HG02798 (cell line): ENCODE measurements at regions not wholly inside any gene's neighbourhood (a gene's known extent, or its start where the extent isn't known, plus 50 kb on each side); places are given as distances from the start of the nearest gene placed in this dataset.

Source experiments
- ATAC-seq: cut with Tn5 transposase; IDR thresholded peaks from one replicate; pipeline ENCODE4 v1.9.1; 2021; ENCODE audit warnings: mild to moderate bottlenecking; ENCODE audit not compliant: unreplicated experiment, poor library complexity

DNA sequence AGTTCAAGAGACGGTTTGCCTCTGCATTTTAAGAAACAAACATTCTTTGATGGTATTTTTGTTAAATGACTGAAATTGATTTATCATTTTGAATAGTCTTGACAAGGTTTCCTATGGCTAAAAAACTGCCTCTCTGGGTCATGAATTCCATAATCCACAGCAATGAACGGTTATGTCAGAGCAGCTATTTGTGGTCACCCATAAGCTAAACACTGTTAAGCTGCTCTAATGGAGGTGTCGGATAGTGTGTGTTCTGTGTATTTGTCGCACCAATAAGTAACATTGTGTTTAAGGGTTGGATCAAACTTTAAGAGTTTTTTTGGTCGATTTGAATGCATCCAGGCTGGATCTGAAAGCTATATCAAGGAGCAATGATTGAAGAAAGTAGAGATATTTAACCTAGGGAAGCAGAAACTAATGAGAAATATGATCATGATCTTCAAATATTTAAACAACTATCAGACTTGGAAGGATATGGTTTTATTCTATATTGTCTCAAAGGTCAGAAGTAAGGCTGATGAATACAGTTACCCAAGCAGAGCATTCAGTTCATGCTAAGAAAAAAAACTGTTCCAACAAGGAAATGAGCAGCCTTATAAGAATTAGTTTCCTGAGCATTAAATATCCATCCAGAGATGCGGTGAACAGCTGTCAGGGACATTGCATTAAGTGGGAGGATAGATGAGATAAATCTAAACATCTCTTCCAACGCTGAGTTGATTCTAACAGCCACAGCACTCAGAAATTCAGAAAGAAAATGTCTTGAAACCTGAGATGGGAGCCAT is 232.3 kb upstream of the RPS6KA3 start:
- no peak for ATAC-seq

DNA sequence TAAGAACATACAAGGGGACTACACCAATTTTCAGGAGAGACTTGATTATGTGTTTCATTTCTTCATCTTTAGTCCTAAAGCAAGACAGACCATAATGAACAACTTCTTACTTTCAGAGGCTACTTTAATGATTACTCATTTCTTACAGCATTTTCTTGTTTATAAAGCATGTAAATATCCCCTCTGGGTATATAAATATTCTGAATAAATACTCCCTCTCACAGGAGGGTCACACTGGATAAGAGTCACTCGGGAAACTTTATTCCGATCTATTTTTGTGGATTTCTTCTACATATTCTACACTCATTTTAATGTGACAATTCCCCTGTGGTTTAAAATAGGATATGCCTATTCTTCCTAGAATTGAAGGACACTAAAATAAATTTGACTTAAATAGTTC is 228.9 kb upstream of the RPS6KA3 start:
- ATAC-seq: no peak

DNA sequence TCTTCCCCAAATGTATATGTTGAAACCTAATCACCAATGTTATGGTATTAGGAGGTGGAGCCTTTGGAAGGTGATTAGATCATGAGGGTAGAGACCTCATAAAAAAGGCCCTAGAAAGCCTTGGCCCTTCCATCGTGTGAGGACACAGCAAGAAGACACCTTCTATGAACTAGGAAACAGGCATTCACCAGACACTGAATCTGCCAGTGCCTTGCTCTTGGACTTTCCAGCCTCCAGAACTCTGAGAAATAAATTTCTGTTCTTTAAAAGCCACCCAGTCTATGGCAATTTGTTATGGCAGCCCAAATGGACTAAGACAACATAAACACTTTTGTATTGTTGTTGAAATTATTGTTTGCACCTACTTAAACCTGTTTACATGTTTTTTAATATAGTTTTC is 221.8 kb upstream of the RPS6KA3 start:
- no peak for ATAC-seq

DNA sequence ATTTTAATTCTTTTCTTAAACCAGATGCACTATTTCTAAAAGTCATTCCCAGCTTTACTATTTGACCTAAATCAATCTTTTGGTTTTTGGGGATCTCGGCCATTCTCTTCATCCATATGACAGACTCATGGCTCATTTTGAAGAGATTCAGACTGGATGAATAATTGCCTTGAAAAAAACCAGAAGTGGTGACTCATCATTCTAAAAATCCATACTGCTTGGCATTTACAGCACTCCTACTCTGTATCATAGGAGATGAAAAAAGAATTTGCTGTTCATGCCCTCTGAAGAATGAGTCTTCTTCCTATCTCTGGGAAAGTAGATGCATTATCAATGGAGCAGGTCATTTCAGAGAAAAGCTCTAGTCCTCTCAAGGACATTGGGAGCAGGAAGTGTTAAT is 220.5 kb upstream of the RPS6KA3 start:
- no peak for ATAC-seq

DNA sequence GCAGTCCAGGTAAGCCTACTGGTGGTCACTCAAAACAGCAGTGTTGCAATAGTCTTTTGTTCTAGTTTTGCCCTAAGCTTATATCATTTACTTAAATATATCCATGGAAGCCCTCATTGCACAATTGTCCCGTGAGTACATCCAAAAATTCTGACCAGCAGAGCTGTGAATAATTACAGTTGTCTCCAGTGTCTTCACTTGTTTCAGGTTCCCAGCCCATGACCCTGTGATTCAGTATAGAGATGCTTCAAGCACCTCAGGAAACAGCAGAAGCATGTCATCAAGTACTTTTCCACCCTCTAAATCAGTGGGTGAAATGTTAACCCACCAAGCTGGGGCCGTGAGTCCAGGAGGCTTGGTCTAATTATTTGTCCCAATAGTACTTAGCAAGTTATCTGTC is 214.9 kb upstream of the RPS6KA3 start:
- no peak for ATAC-seq

DNA sequence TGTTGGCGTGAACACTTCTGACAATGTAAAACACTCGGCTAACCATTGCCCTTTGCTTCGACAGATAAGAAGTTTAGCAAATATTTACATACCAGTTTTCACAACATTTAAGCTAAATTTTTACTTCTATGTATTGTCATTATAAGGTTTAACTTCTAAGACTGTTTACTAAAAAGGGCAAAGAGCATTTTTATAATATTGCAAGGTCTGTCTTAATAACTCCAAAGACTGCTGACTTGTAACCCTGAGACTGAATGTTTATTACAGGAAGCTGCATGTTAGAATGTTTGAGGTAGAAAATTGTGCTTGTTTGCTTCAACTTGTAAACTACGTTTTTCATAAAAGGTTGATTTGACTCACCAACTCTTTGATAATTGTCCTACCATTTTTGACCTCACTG is 213.2 kb upstream of the RPS6KA3 start:
- ATAC-seq: no peak

DNA sequence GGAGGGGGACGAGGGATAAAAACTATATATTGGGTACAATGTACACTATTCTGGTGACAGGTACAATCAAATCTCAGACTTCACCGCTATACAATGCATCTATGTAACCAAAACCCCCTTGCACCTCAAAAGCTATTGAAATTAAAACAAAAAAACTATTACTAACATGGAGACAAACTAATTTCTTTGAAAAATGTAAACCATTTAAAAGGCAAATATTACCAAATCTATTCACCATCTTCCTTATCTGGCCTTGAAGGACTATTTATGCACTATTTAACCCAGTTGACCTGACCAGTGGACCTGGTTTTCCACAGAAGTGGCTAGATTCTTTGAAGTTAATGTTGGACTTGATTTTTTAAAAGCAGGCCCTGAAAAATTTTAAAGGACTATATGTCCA is 212.3 kb upstream of the RPS6KA3 start:
- ATAC-seq: no peak

DNA sequence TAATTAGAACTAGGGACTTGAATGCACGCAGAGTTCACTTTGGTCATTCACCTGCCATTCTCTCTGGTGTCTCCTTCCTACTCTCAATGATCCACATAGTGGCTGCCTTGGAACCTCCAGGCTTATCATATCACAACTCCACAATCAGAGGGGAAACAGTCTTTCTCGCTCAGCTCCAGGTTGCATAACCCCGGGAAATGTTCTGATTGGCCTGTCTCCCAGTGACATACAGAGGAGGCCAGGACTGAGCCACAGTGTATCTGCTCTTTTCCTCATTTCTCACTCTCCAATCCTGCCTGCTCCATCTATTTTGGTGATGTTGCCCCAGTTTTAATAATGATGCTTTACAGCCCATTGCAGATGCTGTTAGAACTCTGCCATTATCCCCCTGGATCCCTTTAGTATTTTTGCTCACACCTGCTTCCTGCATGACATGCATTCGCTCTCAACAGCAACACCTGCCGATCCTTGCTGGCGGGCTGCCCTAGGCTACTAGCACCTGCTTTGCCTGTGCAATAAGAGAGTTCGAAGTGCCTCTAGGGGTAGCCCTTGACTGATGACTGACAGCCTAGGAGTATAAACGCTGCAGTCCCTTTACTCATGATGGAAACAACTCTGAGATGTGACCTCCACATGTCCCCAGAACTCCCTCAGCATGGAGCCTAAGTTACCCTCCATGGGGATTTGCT is 211.3 kb upstream of the RPS6KA3 start:
- ATAC-seq: no peak

DNA sequence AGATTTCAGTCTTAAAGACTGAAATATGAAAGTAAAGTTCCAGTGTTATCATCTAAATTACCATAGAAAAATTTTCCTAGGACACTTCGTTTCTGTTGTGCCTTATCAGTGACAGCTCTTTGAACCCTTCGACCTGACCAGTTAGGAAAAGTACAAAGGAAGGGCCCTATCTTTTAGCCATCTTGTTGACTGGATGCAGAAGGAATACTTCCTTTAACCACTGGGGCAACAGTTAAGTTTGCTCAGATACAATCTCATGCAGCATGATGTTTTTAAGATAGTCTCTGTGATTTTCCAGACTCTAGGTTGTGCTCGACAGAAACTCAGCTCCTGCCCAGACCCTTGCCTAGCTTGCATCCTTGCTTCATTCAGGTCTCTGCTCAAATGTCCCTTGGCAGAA is 210.5 kb upstream of the RPS6KA3 start:
- no peak for ATAC-seq

DNA sequence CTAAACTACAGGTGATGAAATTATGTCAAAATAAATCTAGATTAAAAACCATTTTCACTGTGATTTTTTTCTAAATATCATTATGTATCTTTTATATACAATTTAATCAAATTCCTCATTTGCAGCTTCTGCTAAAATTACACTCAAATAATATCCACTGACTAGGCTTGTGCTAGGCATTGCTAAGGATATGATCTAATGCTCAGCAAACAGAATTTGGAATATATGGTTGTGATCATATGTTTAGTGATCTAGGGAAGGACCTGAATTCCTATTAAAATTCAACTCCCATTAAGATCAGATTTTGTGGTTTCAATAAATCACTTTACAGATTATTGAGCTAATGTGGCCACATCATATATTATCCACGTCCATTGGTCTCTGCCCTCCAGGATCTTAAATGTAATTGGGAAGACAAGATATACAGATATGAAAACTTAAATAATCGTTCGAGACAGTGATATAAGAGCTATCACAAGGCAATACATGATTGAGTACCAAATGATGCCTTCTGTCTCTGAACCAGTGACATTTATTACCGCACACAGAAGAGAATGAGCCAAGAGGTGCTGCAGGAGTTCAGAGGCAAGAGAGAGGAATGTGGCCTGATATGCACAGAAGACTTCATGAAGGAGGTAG is 206.0 kb upstream of the RPS6KA3 start:
- ATAC-seq: no peak

DNA sequence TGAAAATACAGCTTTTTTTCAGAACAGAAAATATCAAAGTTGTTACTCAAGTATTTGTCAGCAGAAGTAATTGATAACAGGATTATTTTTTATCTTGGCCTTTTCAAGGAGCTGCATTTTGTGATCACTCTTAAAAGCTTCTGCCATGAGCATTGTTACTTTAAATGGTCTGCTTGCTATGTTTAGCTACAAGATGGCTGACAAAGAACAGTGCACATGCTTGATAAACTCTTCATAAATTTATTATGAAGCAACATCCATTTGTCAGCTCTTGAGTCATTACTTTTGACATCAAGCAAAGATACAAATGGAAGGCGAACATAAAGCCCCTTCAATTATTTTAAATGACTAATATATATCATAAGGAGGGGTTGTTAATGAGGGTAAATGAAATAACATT is 205.4 kb upstream of the RPS6KA3 start:
- ATAC-seq: no peak

DNA sequence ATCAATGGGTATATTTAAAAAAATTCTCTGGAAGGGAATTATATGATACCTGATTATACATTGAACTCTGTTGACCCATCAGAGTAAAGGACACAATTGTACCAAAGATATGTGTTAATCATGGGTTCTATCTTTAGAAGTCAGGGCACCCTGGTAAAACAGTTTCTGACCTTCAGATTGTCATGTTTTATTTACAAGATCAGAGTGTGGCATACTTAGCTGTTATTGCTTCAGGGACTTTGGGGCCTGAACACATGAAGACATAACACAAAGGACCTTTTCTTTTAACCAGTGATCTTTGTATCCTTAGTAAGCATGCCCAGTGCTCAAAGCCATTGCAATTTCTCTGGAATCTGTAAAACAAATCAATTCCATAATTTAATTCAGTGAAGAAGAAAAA is 204.8 kb upstream of the RPS6KA3 start:
- no peak for ATAC-seq

DNA sequence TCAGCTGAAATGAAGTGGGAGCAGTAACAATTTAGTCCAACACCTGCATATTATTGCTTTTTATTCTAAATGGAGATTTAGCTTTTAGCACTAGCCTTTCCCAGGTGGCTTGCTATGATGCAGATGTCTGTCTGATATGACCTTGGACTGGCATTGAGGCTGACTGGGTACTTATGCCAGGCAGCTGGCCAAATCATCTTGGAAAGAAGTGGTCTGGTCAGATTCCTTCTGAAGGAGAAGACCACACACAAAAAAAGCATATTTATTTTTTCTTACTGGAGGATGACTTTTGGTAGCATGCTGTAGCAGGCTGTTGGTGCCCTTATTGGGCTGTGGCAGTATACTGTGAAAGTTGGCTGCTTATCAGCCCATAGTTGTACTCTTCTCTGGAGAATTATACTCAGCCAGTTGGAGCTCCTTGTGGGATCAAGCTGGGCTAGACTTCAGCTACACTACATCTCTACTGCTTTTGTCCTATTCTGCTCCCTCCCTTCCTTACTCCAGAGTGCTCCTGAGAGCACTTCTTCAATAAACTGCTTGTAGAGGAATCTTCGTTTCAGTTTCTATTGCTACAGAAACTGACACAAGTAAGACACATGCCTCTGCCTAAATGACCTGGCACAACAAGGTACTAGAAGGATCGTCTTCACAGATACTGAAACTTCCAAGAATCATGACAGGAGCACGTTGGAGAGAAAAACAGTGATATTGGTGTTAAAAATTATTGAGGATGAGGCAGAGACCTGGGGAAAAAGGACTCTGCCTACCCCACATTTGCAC is 196.8 kb upstream of the RPS6KA3 start:
- peak; percentile 54 for ATAC-seq

DNA sequence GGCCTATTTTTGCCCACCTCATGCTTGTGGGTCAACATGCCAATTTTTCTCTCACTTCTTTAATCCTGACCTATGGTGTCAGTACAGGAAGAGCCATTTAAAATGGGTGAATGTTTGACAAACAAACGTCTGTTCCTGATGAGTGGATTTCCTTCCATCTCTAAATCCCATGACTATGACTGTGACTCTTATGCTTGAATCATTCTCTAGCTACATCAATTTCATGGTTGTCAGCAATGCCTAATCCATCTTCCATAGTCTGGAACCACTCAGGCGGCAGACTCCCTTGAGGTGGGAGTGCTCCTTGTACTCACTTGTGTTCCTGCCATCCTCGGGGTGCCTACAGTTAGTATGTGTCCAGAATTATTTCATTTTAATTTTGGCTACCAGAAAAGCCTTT is 194.9 kb upstream of the RPS6KA3 start:
- no peak for ATAC-seq

DNA sequence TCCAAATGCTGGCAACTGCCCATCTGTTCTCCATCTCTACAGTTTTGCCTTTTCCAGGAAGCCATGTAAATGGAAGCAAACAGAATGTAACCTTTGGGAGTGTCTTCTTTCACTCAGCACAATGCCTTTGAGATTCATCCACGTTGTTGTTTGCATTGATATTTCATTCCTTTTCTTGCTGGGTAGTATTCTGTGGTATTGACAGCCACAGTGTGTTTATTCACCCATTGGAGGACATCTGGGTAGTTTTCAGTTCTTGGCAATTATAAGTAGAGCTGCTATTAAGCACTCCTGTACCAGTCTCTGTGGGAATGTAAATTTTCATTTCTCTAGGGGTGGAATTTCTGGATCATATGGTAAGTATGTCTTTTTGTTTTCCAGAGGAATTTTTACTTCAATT is 194.3 kb upstream of the RPS6KA3 start:
- no peak for ATAC-seq

DNA sequence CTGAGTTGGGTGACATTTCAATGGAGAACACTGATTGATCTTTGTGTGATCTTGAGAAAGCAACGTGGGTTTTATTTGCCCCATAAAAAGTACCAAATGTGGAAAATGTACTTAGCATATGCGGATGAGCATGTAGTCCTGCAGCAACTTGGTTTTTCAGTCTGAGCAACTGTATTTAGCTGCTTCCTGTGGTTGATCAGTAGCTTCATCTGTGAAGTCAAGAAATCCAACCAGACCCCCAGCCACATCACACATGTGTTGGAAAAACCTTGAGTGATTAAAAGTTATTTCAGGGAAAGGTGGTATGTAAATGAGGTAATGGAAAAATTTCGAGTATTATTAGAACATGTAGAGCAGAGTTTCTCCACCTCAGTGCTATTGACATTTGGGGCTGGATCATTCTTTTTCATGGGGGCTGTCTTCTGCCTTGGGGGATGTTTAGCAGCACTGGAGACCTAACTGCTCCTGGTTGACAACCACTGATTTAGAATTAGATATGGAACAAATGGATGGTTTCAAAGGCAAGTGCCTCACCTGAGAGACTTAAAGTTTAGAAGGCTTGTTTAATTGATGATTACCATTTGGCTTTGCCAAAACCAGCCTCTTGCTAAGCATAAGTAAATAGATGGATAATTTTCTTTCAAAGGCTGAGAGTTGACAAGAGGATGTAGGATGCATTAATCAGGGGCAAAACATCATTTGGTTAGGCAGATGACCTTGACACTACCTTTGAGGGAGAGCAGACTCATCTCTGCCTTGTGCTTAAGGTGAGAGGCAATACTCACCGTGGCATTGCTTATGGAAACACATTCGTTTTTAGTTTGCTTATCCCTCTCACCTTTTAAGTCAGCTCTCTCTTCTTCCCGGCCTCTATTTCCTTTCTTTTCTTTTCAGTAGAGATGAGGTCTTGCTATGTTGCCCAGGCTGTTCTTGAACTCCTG is 193.0 kb upstream of the RPS6KA3 start:
- ATAC-seq: no peak

DNA sequence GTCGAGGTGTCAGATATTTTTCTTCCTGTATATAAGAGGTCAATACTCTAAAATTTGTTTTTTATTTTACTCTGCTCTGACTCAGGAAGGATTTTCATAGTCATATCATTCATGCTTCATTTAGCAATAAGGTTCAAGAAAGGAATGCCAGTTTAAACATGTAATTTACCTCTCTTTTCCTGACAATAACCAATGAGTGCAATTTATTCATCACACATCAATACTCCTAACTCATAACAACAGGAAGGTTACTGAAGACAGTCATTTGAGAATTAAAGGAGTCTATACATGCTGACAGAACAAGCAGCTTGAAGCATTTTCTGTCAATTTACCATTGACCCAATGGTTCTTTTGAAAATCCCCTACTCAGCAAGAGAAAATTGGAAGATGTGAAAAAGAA is 190.3 kb upstream of the RPS6KA3 start:
- ATAC-seq: no peak

DNA sequence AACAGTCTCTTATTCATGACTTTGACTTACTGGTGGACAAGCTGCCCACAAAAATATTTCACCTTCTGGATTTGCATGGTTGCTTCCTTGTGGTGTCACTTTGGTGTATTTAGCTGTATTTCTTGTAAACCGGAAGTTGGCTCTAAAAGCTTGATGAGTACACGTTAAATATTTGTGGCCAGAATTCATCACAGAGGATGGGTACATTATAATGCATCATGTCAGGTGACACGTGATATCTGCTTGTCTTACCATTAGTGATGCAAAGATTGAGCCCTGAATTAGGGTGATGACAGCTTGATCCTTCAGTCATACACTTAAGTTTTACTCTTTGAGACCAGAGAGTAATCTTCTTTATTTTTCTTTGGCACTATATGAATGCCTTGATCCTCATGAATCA is 188.3 kb upstream of the RPS6KA3 start:
- no peak for ATAC-seq

DNA sequence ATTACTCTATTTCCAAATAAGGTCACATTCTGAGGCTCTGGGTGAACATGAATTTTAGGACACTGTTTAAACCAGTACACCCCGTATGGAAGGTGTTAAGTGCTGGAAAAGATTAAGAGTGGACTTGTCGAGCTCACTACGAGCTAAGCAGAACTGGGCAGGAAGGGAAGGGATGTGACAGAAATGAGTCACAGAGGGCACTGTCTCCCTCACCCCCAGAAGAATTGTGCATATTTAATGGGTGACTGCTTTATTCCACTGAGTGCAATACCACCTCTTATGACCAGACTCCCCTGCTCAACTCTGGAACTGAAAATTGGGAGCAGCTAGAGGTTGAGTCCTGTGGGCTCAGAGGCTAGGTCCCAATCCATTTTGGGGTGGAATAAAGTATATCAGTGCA is 187.4 kb upstream of the RPS6KA3 start:
- no peak for ATAC-seq

DNA sequence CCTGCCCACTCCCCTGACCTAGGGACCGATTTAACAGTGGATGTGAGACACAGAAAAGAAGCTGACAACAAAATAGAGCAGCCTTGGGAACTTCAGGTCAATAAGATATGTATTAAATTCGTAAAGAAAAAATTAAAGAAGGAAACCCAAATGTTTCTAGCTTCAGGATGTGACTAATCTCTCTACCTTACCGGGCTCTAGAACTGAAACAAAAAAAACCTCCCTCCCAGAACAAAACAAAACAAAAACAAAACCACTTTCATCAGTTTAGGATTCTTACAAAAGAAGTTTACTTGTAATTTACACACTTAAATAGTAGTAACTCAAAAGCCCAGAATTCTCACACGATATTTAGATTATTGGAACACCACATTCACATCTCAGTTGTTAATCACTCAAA is 185.8 kb upstream of the RPS6KA3 start:
- ATAC-seq: peak; percentile 75
